Esophagus (tissue), 2 donors: ENCODE measurements at regions not wholly inside any gene's neighbourhood (a gene's known extent, or its start where the extent isn't known, plus 50 kb on each side); places are given as distances from the start of the nearest gene placed in this dataset.

ENCODE experiments used
- H3K27ac ChIP-seq, 2 donors: one replicate each; pipeline ENCODE4 v1.5.1; 2013; ENCODE audit warnings: low read depth in 2 of 2, mild to moderate bottlenecking in 2 of 2, inconsistent platforms in 1 of 2, low read length in 1 of 2, moderate library complexity in 1 of 2
- H3K27me3 ChIP-seq, 2 donors: one replicate each; pipeline ENCODE4 v1.6.1; 2013; ENCODE audit warnings: low read length in 2 of 2, control low read depth in 1 of 2, mild to moderate bottlenecking in 1 of 2; ENCODE audit not compliant: insufficient read depth in 2 of 2, control insufficient read depth in 1 of 2
- H3K36me3 ChIP-seq, 2 donors: one replicate each; pipeline ENCODE4 v1.6.1; 2013; ENCODE audit warnings: low read length in 1 of 2; ENCODE audit not compliant: control insufficient read depth in 2 of 2, insufficient read depth in 2 of 2
- H3K4me1 ChIP-seq, 2 donors: one replicate each; pipeline ENCODE4 v1.6.1; 2013; ENCODE audit warnings: low read length in 1 of 2; ENCODE audit not compliant: control insufficient read depth in 2 of 2, insufficient read depth in 2 of 2
- H3K4me3 ChIP-seq, 2 donors: one replicate each; pipeline ENCODE4 v1.5.1; 2013; ENCODE audit warnings: low read length in 2 of 2, mild to moderate bottlenecking in 2 of 2, low read depth in 1 of 2, moderate library complexity in 1 of 2
- H3K9me3 ChIP-seq, 2 donors: one replicate each; pipeline ENCODE4 v1.6.1; 2013; ENCODE audit warnings: mild to moderate bottlenecking in 2 of 2, low read depth in 1 of 2, low read length in 1 of 2, moderate library complexity in 1 of 2; ENCODE audit not compliant: control insufficient read depth in 2 of 2, insufficient read depth in 1 of 2
- WGBS, 2 donors: extraction: QIAGEN DNeasy Blood & Tissue Kit; methylation state at CpG; one replicate each; pipeline ENCODE4 v1.1.7; 2013; 5-methylcytosine and 5-hydroxymethylcytosine counted together
- donor health status: healthy with polysubstance abuse.
- donor health status: Bipolar disorder and iron deficiency.

DNA sequence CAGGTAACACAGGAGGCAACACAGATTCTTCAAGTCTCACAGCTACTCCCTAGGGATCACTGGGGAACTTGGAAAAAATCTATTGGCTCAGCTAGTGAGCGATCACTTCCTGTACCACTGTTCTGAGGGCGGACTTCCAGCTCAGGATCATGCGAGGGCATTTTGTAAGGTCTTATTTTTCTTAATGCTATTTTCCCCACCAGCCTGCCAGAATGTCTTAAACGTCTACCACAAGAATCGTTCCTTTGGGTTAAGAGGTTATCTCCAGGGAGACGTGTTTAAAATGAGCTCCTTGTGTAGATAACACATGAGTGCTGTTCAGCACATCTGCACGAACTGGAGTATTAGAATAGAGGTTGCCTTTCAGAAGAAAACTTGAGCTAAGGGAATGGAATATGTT is 162.6 kb downstream of the ETNK1 start:
- Histone ChIP-seq H3K4me1 (no peaks in the 10 kb centered on the region), H3K27ac (no peak overlapping the region), H3K36me3 (no peaks in the 10 kb centered on the region), H3K4me3 (no peak overlapping the region), H3K27me3 (no peaks in the 10 kb centered on the region), H3K9me3 (no peaks in the 10 kb centered on the region)
- WGBS, 2 donors: 40 to 53% methylated on average over 7 of the region's 7 CpGs

DNA sequence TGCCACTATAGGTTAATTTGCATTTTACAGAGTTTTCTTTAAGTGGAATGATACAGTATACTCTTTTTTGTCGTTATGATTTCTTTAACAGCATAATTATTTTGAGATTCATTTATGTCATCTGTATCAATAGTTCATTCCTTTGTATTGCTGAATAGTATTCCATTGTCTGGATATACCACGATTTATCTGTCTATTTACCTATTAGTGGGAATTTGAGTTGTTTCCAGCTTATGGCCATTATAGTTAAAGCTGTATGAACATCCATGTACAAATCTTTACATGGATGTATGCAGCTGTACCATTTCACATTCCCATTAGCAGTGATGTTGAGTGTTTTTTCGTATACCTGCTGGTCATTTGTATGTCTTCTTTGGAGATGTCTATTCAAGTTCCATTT is 163.9 kb downstream of the ETNK1 start:
- H3K9me3 ChIP-seq: no peaks in the 10 kb centered on the region
- 86 to 88% methylated on average over 3 of the region's 3 CpGs for WGBS, 2 donors
- H3K27me3 ChIP-seq: no peaks in the 10 kb centered on the region
- no peaks in the 10 kb centered on the region for H3K36me3 ChIP-seq
- no peaks in the 10 kb centered on the region for H3K4me1 ChIP-seq
- H3K4me3 ChIP-seq: no peak overlapping the region
- H3K27ac ChIP-seq: no peak overlapping the region

DNA sequence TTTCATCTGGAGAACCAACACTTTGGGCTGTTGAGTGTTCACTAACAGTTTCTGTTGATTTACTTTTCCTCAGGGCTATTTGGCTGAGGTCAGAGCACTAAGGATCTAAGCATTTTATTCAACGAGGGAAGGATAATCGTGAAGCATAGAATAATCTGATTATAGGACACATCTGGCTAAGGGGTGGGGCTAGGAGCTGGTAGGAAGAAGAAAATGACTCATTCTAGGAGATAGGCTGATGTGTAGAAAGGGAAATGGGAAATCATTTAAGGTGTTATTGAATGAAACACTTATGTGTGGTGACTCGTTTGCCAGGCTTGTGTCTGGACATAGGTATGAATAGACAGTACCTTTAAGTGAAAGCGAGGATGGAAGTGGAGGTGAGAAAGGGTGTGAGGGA is 167.2 kb downstream of the ETNK1 start:
- Histone ChIP-seq H3K27ac (no peak overlapping the region), H3K36me3 (no peaks in the 10 kb centered on the region), H3K27me3 (no peaks in the 10 kb centered on the region), H3K9me3 (no peaks in the 10 kb centered on the region), H3K4me1 (no peaks in the 10 kb centered on the region), H3K4me3 (no peak overlapping the region)
- WGBS, 2 donors: 52 to 66% methylated on average over 4 of the region's 4 CpGs

DNA sequence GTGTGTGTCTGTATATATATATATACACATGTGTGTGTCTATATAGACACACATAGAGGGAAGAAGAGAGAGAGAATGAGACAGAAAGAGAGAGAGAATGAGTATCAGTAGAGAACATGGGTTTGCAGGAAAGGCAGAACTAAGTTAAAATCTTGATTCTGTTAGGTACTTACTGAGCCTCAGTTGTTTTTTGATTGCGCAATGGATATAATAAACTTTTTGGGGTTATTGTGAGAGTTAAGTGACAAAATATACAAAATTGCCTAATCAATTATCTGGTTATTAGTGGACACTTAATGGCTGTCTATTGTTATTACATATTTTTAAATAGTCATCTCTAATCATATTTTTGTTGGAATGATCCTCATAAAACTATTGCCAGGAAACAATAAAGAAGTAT is 169.0 kb downstream of the ETNK1 start:
- Histone ChIP-seq H3K27ac (no peak overlapping the region), H3K27me3 (no peaks in the 10 kb centered on the region), H3K9me3 (no peaks in the 10 kb centered on the region), H3K4me1 (no peaks in the 10 kb centered on the region), H3K4me3 (no peak overlapping the region), H3K36me3 (no peaks in the 10 kb centered on the region)
- 97 to 100% methylated on average over 1 of the region's 1 CpG for WGBS, 2 donors

DNA sequence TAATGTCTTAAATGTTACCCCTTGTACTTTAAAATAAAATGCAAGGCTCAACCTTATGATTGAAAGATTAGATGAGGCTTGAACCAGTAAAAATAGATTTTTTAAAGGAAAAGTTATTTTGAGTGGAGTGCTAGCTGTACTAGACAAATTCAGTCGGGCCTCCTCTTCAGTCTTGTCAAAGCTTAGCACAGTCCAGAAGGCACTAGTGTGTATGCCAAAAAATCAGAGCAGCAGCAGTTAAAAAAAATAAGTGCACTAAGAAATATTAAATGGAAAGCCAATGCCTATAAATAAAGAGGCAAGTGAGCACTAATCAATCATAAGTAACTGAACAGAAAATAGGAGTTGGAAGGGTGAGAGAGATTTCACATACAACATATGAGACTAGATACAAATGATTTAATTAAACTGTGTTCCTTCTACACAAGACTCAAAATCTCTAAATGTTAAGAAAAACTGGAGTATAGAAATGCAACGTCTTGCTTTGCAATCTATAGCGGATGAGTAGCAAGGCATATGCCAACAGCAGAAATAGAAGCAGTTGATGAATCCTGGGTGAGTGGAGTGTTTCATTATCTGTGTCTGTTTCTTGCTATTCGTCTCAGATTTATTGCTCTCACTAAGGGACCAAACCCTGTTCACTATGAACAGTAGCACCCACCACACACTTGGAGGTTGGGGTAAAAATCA is 172.1 kb downstream of the ETNK1 start:
- Histone ChIP-seq H3K36me3 (no peaks in the 10 kb centered on the region), H3K9me3 (no peaks in the 10 kb centered on the region), H3K4me3 (no peak overlapping the region), H3K27ac (no peak overlapping the region), H3K27me3 (no peaks in the 10 kb centered on the region), H3K4me1 (no peaks in the 10 kb centered on the region)
- 69 to 74% methylated on average over 4 of the region's 4 CpGs for WGBS, 2 donors

DNA sequence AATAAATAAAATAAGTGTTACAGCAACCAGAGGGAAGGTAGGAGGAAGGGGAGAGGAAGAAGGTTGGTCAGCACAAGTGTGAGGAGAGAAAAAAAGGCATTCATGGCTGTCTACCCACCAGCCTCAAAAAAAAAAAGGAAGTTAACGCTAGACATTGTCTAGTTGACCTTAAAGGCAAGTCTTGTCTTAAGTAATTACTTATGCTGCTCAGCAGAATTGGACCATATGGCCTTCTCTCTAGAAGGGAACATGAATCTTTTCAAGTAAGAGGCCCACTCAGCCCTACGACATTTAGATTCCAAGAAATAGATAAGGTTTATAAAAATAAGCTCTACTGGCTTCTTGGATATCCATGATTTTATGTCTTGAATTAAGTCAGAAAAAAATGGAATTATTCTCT is 172.7 kb downstream of the ETNK1 start:
- H3K9me3 ChIP-seq: no peaks in the 10 kb centered on the region
- H3K27me3 ChIP-seq: no peaks in the 10 kb centered on the region
- H3K27ac ChIP-seq: no peak overlapping the region
- H3K36me3 ChIP-seq: no peaks in the 10 kb centered on the region
- H3K4me3 ChIP-seq: no peak overlapping the region
- H3K4me1 ChIP-seq: no peaks in the 10 kb centered on the region
- 70 to 71% methylated on average over 2 of the region's 2 CpGs for WGBS, 2 donors

DNA sequence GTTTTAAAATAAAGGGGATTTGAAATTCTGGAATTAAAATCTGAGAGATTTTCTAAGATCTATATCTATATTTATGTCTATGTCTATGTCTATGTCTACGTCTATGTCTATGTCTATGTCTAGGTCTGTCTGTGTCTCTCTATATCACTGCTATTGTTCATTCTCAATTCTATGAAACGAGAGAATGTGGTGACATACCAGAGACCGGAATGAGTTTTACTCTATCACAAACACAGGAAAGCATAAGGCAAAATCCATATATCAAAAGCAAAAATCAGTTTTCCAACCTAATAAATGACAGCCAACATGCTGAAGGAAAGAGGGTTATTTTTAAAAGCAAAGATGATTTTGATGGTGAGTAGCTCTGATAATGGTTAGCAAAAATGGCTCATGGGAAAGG is 173.1 kb downstream of the ETNK1 start:
- Histone ChIP-seq H3K27me3 (no peaks in the 10 kb centered on the region), H3K36me3 (no peaks in the 10 kb centered on the region), H3K4me3 (no peak overlapping the region), H3K27ac (no peak overlapping the region), H3K4me1 (no peaks in the 10 kb centered on the region), H3K9me3 (no peaks in the 10 kb centered on the region)
- 77 to 83% methylated on average over 3 of the region's 3 CpGs for WGBS, 2 donors

DNA sequence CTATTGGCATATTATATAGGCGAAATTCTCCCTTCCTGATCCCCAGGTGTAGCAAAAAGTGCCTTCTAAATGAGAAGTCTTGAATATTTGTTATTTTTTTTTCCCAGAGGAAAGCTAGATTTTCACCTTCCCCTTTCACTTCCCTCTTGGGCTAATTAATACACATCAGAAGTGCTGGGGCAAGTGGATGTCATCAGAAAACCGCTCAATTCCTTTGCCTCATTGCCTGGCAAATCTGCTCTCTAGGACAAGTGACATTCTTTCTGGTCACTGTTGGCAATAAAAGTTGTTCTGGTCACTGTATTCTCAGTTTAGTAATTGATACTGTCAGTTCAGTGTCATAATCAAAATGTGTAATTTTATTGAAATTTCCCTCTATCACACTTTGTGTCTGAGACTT is 174.5 kb downstream of the ETNK1 start:
- Histone ChIP-seq H3K27me3 (no peaks in the 10 kb centered on the region), H3K27ac (no peak overlapping the region), H3K4me3 (no peak overlapping the region), H3K9me3 (no peaks in the 10 kb centered on the region), H3K36me3 (no peaks in the 10 kb centered on the region), H3K4me1 (no peaks in the 10 kb centered on the region)
- 72 to 74% methylated on average over 2 of the region's 2 CpGs for WGBS, 2 donors

DNA sequence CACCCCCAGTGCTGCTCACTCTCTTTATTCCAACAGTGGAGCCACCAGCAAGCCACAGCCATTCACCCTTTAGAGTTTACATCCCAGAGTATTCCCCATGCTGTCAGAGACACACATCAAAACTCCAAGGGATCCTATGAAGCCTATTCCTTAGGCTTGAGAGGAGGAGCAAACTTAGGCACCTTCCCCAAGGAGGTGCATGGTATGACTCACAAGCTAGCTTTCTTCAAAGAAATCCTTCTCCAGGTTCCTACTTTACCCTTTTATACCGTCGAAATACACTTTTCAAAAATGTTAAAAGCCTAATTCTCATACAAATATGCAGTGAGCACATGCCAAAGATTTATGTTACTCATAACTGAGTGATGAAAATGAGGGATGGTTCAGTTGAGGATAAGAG is 175.4 kb downstream of the ETNK1 start:
- Histone ChIP-seq H3K4me1 (no peaks in the 10 kb centered on the region), H3K9me3 (no peaks in the 10 kb centered on the region), H3K27me3 (no peaks in the 10 kb centered on the region), H3K27ac (no peak overlapping the region), H3K4me3 (no peak overlapping the region), H3K36me3 (no peaks in the 10 kb centered on the region)
- WGBS, 2 donors: 74 to 79% methylated on average over 2 of the region's 2 CpGs

DNA sequence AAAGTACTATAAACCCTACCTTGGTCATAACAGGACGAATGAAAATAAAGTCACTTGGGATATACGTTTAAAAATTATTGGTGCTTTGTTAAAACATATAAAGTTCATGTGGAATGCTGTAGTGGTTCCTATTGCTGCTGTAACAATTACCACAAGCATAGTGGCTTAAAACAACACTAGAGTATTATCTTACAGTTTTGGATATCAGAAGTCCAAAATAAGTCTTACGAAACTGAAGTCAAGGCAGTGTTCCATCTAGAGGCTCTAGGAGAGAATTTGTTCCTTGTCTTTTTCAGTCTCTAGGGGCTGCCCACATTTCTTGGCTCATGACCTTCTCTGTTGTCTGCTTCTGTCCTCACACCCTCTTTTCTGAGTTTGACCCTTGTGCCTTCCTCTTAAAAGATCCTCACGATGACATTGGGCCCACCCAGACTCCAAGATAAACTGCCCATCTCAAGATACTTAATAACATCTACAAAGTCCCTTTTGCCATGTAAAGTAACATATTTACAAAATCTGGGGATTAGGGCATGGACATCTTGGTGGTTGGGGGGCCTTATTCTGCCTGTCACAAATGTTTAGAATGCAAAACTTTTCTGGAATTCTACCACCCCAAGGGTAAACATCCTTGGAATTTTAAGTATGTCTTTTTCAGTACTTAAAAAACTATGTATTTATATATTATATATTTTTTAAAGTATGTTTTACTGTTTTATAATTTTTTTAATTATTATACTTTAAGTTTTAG is 178.1 kb downstream of the ETNK1 start:
- 83 to 87% methylated on average over 4 of the region's 4 CpGs for whole genome bisulfite sequencing, 2 donors
- no peak overlapping the region for H3K4me3 ChIP-seq
- no peak overlapping the region for H3K27ac ChIP-seq
- no peaks in the 10 kb centered on the region for H3K36me3 ChIP-seq
- no peaks in the 10 kb centered on the region for H3K9me3 ChIP-seq
- no peaks in the 10 kb centered on the region for H3K27me3 ChIP-seq
- no peaks in the 10 kb centered on the region for H3K4me1 ChIP-seq
